Fibroblast of peridontal ligament (primary cell): ENCODE measurements at regions not wholly inside any gene's neighbourhood (a gene's known extent, or its start where the extent isn't known, plus 50 kb on each side); places are given as distances from the start of the nearest gene placed in this dataset.
A peak's percentile ranks its signal among the peaks of the same experiment; 100 is the strongest.

Source experiments
- DNase-seq: peaks from one replicate; pipeline ENCODE4 v3.0.0-alpha.2; 2010; ENCODE audit errors: extremely low read depth

- DNase-seq = no peak
Measured at GRCh38 chr11:32316858-32317642, 118.3 kb downstream of the WT1 start.

- DNase-seq = no peak
Measured at GRCh38 chr11:32317643-32318042, 117.7 kb downstream of the WT1 start.

- DNase-seq = no peak
Measured at GRCh38 chr11:32318071-32319055, 117.0 kb downstream of the WT1 start.

- DNase-seq = no peak
Measured at GRCh38 chr11:32323814-32324130, 111.6 kb downstream of the WT1 start.

GRCh38 chr11:32325187-32325586 lies 110.2 kb downstream of the WT1 start:
- DNase-seq = no peak

DNA sequence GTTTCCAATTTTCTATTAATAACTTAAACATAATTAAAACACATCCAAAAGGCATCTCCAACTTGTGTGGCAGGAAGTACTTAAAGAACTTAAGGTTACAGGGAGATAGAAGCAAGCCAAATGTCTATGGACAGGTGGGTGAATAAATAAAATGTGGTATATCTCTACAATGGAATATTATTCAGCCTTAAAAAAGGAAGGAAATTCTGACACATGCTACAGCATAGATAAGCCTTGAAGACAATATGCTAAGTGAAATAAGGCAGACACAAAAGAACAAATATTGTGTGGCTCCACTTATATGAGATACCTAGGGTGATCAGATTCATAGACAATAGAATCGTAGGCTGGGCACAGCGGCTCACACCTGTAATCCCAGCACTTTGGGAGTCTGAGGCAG lies 109.6 kb downstream of the WT1 start:
- DNase-seq = no peak

DNA sequence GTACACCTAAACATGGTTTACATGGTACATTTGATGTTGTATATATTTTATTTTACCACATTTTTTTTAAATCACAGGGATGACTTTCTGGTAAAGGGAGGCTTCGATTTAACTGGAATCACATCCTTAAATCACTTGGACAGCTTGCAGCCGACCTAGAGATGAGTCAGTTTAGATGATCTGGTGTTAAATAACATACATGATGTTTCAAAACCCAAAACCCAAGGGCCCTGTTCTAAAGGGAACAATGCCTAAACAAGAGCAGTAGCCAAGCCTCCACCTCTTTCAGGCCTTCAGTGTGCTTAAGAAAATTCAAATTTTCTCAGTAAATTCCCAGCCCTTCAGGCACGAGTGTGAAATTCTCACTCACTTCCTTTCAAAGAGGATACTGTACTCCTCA lies 108.8 kb downstream of the WT1 start:
- DNase-seq = peak; percentile 22

DNA sequence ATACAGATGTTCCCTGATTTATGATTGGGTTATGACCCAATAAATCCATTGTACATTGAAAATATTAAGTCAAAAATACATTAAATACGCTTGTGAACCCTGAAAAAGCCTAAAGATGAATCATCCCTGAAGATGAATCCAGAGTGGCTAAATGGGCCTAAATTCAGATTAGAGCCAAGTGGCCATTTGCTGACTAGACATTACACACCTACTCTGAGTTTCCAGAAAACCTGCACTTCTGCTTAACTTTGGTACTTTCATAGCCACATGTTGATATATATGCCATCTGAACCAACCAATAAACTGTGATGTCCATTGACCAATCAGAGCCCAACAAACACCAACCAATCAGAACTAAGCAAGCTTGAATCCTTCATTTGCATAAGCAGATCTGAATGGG lies 106.9 kb downstream of the WT1 start:
- DNase-seq = no peak

DNA sequence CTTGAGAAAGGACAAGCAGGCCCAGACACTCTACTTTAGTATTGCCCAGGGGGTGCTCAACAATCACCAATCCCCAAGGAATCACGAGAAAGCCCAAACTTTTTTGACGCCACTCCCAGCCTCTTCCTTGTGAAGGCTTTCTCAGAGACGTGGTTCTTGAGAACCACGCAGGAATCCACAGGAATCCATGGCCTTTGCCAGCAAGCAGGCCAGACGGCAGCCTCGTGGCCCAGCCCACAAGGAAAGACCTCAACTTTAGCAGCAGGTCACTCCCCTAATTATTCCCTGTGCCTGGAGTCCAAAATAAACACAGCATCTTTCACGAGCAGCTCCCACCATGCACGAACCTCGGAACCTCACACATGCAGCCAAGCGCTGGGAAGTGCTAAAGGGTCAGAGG lies 104.2 kb downstream of the WT1 start:
- DNase-seq = peak; percentile 5

DNA sequence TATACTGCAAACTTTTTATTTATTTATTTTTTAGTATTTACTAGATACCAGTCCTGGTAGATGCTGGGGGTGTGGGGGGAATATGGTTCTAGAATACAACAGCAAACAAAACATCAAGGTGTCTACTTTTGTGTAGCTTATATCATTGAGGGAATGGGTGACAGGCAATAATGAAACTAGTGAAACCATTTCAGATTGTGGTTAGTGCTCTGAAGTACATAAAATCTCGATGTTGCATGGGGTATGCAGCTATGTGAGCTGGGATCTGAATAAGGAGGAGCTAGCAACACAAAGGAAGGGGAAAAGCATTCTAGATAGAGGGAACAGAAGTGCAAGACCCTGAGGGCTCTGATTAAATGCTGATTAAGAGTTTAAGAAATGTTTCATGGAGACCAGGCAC lies 103.5 kb downstream of the WT1 start:
- no peak for DNase-seq

- no peak for DNase-seq
Measured at GRCh38 chr11:32332990-32333319, 102.4 kb downstream of the WT1 start.

- peak; percentile 31 for DNase-seq
Measured at GRCh38 chr11:32333320-32333991, 101.9 kb downstream of the WT1 start.

DNA sequence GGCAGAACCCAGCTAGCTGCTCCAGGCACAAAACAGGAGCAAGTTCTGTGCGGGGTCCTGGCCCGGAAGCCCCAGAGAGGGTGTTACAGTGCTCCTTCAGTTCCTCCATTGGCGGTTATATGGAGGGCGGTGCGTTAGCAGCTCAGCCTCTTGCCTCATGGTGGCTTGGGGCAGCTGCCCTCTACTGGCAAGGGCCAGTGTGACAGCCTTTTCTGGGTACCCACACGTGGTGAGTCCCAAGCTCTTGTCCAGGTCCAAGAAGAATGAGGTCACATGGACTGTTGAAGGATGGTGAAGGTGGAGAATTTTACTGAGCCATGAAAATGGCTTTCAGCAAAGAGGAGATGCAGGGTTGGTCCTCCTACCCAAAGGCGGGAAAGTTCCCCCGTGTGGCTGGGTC lies 100.5 kb downstream of the WT1 start:
- DNase-seq = no peak
